ENCODE measurements at regions not wholly inside any gene's neighbourhood (a gene's known extent, or its start where the extent isn't known, plus 50 kb on each side); places are given as distances from the start of the nearest gene placed in this dataset.

- no peak for TF ChIP-seq CTCF (conservative IDR thresholded peaks at IDR 0.05)
- TF ChIP-seq EZH2 (IDR thresholded peaks at IDR 0.05; ENCODE audit: low read depth), result no peak
Measured at GRCh38 chr2:51413726-51414125, 381.8 kb upstream of the NRXN1 start.

All from PC-9 (cell line).